ENCODE measurements at regions not wholly inside any gene's neighbourhood (a gene's known extent, or its start where the extent isn't known, plus 50 kb on each side); places are given as distances from the start of the nearest gene placed in this dataset.

DNA sequence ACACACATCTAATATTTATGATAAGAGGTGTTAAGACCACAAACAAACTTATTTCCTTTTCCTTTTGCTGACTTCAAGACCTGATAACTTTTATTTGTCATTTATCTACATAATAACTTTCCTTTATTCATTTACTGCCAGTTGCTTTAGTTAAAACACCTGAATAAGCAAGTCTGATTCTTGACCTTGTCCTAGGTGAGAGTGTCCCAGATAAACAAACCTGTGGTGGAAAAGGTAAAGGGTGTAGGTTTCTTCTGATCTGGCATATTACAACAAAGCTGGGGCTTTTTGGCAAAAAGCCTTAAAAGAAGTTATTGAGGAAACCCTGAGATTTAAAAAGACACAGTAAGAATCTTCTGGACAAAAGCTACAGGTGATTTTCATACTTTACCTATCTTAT lies 191.5 kb downstream of the ZBBX start:
- DNase-seq = no peak

DNA sequence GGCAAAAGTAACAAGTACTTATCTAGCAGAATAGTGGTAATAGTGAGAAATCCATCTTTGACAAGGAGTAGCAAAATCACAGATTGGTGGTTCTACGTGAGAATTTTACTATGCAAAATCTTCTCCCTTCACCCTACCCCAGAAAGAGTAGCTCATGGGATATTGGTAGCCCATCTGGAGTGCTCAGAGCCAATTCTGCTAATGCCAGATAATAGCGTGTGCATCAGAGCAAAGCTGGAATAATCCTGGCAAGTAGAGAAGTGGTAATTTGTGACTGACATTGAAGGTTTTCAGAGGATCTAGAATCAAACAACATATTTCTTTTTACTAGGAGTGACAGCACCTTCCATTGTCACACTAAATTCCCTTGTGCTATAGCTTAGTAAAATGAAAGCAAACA lies 192.9 kb downstream of the ZBBX start:
- no peak for DNase-seq

DNA sequence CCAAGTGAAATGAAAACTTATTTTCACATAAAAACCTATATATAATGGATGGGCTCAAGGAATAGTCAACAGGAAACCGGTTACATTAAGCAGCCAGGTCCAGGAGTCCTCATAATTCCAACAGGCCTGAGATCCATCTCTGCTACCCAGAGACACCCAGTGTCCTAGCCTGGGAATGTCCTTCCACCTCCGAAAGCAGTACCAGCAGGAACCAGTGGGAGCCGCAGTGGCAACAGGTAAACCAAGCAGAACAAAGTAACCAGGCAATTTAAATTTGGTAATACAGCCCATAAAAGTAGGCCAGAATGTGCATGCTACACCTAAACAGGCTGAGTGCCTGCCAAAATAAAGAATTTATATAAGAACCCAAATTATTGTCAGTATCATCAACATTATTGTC lies 195.6 kb downstream of the ZBBX start:
- DNase-seq = no peak

DNA sequence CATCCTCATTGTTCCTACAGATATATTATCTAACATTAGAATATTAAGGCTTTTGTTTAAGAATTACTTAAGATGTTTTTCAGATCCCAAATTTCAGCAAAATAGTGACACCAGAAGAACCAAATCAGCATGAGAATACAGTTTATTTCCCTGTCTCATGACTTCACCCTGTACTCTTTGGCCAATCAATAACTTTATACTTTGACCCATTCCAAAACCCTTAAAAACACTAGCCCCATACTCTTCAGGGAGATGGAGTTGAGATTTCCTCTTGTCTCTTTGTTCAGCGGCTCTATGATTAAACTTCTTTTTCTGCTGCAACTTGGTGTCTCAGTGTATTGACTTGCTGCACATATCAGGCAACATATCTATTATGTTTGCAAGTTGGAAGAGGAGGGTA lies 207.7 kb downstream of the ZBBX start:
- DNase-seq = no peak

DNA sequence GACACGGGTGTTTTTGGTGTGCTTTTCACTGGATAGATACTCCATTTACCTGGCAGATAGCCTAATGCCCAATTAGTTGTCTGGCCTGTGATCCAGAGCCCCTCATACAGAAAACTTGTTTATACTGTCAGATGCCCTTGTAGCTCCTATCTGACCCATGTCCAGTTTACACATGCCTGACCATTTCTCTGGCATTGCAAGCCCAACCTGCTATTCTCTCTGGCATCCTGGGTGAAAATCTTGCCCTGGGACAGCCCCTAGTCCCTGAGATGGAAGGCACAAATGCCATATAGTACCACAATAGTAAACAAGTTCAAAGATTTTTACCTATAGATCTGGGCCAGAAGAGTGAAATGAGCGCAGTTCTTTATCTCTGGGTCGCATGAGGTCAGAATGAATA lies 212.6 kb downstream of the ZBBX start:
- DNase-seq = no peak

DNA sequence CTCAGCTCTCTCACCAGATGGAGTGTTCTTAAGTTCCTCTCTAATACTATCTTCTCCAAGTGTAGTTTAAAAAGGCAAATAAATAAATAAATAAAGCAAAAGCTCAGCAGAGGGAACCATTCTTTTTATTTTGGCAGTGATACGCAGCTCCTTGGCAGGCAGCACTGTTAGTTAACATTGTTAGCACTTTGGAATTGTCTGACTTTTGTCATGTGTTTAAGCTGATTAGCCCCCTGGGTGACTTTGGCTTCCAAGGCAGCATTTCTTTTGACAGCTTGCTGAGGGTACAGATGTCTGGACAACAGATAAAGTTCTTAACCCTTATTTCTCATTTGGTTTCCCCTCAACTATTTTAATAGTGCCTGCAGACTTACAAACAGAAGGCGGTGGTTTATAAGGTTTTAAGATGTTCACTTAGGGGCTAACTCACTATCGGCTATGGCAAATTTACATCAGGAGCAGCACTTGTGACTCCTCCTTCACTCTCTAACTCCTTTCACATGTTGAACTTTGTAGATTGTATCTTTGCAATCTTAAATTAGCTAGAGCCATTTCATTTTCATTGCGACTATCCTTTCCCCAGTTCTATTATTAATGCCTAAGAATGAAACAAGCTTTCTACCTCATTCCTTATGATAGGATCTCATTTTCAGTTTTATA lies 213.4 kb downstream of the ZBBX start:
- peak in 2 of 58 donors; percentile 0 to 4 for DNase-seq

DNA sequence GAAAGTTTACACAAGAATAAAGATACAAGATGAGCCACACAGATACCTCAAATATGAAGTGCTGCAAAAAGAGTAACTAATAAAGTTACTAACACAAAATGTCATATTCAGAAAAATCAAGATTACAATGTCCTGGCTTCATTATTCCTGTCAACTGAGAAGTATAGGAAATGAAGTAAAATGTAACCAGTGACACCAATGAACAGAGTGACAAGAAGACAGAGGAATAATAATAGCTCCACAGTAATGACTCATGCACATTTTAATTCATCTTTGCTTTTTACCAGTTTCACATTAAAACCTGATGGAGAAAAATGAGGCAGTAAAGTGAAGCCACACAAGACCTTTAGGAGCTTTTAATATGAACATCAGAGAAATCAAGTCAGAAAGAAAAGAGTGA lies 214.1 kb downstream of the ZBBX start:
- DNase-seq = no peak

DNA sequence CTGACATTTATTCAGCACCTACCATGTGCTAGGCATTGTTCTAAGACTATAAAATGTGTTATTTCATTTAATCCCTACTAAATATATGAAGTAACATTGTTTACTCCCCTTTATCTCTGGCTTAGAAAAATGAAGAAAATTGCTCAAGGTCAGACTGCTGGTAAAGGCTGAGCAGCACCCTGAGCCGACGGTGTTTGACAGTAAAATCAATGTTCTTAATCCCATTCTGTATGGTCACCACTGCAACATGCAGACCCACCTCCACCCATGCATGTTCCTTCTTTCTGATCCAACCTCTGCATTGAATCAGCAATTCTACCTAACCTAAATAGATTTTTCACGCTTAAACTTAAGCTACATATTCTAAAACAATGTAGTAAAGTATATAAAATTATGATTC lies 216.5 kb downstream of the ZBBX start:
- DNase-seq = no peak

DNA sequence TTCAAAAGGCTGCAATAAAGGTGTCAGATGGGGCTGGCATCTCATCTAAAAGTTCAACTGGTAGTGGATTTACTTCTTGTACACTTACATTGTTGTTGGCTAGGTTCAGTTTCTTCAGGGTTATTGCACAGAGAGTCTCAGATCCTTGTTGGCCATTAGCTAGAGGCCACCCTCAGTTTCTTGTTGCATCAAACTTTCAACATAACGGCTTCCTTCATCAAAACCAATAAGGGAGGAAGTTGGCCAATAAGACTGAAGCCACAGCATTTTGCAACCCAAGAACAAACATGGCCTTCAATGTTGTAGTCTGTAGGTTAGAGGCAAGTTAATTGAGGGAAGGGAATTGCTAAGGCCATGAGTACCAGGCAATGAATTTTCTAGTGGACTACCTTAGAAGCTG lies 218.0 kb downstream of the ZBBX start:
- DNase-seq = no peak

DNA sequence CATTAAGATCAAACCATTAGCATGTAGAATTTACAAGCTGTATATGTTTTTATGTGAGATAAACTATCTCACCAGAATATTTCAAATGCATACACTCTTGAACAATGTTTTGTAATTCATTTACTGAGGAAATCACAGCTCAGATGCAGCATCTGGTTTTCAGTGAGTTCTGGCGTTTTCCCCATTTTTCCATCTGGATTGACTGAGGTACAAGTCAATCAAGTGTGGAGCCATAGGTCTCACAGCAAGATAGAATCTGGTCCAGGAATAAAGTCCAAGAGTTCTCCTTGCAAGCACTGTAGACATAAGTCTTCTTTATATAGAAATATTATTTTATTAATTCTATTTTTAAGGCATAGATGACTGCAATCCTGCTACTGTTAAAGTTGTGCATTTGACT lies 219.3 kb downstream of the ZBBX start:
- peak in 3 of 58 donors; percentile 2 to 6 (median 3) for DNase-seq

DNA sequence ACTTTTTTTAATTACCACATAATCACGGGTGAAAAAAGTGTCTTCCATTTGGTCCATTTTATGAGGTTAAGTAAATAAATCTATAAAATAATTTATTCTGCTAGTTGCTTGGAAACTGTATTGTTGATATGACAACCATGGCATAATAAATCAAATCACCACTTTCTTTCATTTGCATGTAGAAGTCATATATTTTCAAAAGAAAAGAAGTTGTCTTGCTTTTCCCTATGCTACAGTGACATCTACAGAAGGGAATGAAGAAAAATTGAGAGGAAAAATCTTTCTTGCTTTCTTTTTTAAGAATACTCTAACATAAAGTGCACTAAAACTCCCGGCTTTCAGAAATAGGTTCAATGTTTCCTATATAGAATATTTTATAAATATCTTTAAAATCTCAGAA lies 228.5 kb downstream of the ZBBX start:
- no peak for DNase-seq

DNA sequence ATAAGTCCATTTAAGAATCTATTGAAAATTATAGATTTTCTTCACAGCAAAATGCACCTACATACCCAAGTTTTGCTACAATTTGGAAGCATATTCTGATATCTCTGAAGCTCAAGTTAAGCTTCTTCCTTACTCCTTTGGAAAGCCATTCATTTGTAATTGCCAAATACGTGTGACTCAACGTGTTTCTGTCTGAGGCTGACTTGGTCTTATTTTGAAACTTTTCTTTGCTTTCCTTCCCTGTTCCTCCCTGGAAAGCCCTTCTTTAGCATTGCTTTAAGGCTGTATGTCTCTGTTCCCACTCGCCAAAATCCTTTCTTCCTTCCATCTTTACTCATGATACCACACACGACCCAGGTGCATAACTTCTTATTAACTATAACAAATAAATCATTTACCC lies 232.0 kb downstream of the ZBBX start:
- DNase-seq = no peak

DNA sequence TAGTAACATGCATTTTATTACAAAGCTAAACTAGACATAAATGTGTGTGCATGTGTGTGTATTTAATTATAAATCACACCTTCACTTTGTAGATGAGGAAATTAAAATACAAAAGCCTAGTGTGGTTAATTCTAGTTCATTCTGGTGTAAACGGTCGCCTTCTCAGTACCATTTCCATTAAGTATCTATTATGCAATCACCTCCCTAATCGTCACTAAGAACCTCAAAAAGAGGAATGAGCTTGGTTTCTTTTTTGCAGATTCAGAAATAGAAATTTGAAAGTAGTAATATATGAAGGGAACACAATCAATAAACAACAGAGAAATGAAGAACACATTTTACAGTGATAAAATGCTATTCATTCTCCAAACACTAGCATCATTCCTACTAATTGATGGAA lies 233.2 kb downstream of the ZBBX start:
- DNase-seq = no peak

DNA sequence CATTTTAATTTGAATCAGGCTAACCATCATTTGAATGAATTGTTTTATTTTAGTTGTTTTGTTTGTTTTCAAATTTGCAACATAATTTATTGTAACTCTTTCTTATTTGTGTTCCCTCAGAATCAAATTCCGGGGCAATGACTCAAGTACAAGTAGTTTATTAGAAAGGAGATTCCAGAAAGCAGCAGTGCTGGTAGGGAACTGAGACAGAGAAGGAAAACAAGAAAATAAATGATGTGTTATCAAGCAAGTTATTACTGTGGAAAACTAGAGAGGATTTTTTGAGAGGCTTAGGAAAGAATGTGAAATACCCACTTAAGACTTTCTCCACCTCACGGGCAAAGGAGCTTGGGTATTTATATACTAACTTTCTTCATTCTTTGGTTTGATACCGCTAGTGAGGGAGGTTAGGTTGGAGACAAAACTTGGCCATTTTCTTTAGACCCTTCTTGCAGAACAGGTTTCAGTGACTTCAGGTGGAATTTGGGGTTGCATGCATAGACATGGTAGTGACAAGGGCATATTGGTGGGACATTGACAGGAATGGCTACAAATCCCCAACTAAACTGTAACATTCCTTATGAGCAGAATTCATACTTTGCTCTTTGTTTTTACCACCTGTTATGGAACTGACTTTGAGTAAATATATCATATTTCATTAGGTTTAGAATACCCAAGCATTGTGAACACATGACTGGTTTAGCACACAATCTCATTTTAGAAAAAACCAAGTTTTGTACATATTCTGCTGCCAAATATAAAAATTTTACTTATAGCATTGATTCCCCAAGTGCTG lies 254.3 kb downstream of the ZBBX start:
- DNase-seq = no peak

DNA sequence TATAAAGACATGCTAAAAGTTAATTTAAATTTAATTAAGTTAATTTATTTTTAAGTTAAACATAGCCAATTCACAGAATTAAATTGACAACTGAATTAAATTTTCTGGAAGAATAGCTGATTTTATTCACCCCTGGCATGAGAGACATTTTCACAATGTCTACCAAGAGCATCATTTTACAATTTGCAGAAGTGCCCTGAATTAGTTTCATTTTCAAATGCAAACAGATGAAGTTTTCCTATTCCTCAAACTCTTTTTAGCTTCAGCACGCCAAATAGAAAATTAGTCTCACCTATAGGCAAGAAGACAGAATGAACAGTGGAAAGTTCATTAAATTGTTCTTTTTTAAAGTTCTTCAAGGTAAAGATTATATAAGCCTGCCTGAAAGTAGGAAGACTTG lies 259.3 kb downstream of the ZBBX start:
- no peak for DNase-seq

DNA sequence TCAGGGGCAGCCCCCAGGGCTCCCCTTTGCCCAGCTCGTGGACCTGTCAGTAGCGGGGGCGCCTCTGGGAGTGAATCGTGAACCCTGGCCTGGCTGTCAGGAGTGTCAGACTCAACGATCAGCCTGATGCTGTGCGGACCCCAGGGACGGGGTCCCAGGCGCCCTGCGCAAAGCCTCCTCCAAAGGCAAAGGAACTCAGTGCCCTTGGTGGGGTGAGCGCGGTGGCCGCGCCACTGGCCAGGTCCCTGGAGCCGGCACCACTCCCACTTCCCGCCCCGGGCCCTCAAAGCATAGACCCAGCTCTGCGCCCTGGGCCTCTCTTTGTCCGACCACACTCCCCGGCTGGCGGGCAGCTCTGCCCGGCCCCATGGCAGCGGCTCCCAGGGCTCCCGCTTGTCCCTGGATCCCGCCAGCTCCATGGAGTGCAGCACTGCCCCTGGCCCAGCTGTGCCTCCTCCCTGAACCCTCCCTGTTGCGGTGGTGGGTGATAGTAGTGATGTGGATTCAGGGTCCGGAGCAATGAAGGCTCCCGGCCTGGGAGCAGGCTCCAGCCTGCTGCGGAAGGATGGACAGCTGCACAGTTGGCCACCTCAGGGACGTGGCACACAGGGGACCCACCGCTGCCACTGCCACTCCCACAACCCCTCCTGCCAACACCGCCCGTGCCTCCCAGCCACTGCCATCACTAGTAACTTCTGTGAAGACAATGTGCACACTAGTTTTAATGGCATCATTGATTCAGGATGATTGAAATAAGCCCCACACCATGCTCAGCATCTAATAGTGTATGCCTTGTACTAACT lies 263.8 kb downstream of the ZBBX start:
- peak in 1 of 58 donors; percentile 1 for DNase-seq

DNA sequence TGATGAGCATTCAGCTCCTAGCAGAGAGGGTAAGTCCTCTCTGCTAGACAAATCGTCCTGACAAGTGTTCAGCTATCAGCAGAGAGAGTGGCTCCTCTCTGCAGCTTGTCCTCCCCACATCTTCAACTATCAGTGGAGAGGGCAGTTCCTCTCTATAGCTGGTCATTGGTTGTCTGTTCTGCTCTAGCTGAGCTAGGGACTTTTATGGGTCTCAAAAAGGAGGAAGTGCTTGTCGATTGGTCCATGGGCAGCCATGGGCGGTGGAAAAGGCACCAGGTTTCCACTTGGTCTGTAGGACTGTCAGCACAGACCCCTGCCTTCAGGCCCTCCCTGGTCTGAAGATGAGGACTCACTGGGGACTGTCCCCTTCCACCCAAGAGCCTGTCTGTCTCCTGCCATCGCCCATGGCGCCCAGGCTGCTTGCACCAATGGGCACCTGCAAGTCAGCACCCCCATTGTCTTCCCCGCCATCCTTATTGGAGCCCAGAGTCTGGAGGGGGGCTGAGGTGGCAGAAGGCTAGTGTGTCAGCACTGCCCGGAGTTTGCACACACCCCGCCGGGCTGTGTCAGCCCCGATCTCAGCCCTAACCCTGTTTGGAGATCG lies 264.7 kb downstream of the ZBBX start:
- peak in 1 of 58 donors; percentile 0 for DNase-seq

DNA sequence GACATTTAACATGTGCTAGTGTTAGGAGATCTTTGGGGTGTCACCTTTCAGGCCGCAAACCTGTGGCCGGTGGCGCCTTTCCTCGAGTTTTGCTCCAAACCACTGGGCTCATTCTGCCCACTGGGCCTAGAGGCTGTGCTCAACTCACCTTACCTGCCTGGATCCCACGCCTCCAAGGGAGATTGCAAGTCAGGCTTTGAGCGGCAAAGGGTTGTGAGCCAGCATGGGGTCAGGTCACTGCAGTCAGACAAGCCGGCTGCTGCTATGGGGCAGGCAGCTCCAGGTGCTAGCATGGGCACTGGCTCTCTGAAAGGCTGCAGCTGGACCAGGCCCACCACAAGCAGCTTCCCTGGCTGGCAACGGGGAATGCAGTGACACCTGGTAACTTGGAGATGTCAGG lies 265.5 kb downstream of the ZBBX start:
- no peak for DNase-seq

DNA sequence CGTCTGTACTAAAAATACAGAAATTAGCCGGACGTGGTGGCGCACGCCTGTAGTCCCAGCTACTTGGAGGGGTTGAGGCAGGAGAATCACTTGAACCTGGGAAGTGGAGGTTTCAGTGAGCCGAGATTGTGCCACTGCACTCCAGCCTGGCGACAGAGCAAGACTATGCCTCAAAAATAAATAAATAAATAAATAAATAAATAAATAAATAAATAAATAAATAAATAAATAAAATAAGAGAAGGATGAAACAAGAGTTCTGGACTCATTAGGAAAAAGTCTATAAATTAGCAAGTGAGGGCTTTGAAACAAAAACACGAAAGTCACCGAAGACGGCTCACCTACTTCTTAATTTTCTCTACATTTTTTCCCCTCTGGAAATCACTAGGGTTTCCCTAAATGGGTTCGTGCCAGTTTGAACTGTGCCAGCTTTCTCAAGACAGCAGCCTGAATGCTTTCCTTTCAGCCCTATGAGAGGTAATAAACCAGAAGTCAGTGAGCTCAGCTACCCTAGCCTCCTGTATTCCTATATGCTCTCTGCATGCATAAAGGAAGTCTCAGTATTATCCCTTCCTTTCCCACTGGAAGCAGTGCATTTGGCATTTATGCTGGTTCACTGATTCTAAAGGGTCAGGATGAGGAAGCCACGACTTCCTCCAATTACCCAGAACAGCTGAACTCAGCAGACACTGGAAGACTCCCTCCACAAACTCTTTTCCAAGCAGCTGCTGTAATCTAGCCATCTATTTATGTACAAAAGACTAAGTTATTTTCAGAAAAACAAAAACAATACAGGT lies 266.9 kb downstream of the ZBBX start:
- no peak for DNase-seq

DNA sequence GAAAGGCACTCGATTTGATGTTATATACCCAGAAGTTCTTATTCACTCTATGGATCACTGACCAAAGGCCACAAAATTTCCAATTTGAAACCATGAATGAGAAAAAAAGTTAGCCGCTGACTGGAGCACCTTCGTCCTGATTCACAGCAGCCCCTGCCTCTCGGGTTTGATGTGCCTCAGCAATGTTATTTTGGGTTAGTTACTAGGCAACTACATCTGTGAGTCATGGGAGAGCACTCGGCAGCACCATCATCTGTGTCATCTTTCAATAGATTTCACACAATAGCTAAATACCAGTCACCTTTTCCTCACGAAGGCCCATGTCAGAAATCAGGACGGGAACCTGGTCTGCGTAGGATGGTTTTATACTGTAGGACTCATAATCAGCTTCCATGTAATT lies 269.2 kb downstream of the ZBBX start:
- peak in 12 of 58 donors; percentile 4 to 26 (median 12) for DNase-seq

DNA sequence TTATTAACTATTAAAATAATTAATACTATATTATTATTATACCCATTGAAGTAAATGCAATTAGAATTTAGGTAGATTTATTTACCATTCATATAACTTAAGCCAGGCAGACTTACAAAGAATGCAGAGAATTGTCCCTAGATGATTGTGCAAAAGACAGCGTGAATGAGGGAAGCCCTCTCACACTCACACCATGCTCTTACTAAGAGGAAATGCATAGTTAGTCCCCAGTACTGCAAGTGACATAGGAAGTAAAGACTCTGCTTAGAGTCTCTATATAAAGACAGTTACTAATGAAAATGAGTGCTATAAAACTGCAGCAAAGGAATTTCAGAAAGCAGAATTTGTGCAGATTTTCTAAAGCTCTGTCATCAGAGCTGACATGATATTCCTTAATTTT lies 270.4 kb downstream of the ZBBX start:
- no peak for DNase-seq

All from anterior cingulate cortex (tissue), 58 donors.